HG02885 (cell line): ENCODE measurements at regions not wholly inside any gene's neighbourhood (a gene's known extent, or its start where the extent isn't known, plus 50 kb on each side); places are given as distances from the start of the nearest gene placed in this dataset.
"Not testable (repeated sequence)": the region's sequence is repeated elsewhere in the genome, so short reads cannot be mapped to it uniquely, and the experiment has no call there.

Experiments used
- ATAC-seq: cut with Tn5 transposase; IDR thresholded peaks from one replicate; pipeline ENCODE4 v1.9.1; 2021; ENCODE audit warnings: mild to moderate bottlenecking; ENCODE audit not compliant: unreplicated experiment, poor library complexity

DNA sequence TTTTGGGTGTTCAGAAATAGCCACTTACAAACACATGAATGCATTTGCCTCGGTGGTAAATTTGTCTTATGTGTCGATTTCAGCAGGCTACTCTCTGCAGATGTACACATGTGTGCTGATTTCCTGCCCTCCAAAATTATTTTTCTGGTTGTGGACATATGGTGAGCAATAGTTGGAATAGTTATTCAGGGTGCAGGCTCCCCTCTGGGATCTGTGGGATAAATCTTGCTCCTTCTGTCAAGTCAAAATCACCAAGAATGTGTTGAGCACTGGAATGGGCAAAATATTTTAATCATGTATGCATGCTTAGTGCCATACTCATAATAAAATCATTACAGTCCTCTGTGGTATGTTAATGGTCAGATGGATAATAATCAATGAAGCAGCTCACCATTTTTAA lies 684.5 kb downstream of the BCL11A start:
- no peak for ATAC-seq

- no peak for ATAC-seq
These were observed 687.0 kb downstream of the BCL11A start for GRCh38 chr2:59866436-59866835.

GRCh38 chr2:59858540-59858939 lies 694.9 kb downstream of the BCL11A start:
- ATAC-seq, result no peak

- no peak for ATAC-seq
These were observed 696.3 kb downstream of the BCL11A start for GRCh38 chr2:59857109-59857508.

DNA sequence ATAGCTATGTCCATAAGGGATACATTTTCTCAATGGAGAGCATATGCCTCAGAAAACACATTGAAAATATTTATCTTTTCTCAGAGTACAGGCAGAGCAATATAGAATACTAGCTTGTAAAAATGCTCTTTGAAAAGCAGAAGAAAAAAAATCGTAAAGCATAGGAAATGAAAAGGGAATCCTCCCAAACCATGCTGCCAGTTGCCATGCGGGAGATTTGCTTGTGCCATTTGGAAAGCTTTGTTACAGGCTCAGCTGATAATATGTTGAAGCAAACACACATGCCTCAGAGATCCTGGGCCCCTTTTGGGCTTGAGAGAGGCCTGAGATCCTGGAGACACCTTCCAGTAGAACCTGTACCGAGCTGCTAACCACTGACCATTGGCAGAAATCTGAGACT lies 697.1 kb downstream of the BCL11A start:
- ATAC-seq, result no peak

DNA sequence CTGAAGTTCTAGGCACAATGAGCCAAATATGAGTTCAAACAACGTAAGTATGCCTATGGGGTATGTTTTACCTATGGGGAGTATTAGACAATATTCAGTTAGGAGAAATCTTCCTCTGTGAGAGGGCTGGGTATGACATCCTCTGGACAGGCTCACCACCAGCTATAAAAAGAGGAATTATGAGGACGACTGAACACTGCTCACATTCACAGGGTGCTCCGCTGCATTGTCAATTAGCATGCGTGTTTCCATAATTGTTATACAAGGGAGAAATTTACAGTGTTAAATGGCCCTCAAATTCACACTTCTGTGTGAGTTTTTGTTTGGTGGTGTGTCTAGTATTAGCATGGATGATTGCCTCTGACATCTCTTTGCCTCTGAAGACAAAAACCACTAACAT lies 700.4 kb downstream of the BCL11A start:
- no peak for ATAC-seq

GRCh38 chr2:59851836-59852475 lies 701.5 kb downstream of the BCL11A start:
- ATAC-seq, result no peak

DNA sequence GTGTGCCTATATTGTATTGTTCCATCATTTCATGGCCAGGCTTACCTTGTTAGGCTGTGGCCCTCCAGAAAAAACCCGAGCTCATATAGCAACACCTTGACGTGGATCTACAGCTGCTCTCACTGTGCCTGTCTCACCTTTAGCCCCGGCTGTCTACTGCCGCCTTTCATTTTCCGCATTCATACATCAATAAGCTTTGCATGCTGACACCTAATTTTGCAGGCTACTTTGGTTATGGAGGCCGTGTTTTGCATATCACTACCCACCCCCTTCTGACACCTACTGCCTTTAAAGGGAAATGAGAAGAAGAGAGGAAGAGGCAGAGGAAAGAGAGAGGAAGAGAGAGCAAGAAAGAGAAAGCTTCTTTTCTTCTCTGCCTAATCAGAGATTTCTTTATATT lies 702.9 kb downstream of the BCL11A start:
- ATAC-seq, result no peak

- no peak for ATAC-seq
These were observed 719.5 kb downstream of the BCL11A start for GRCh38 chr2:59833941-59834340.

GRCh38 chr2:59830601-59831000 lies 722.9 kb downstream of the BCL11A start:
- ATAC-seq, result no peak

- no peak for ATAC-seq
These were observed 725.8 kb downstream of the BCL11A start for GRCh38 chr2:59827677-59828076.

DNA sequence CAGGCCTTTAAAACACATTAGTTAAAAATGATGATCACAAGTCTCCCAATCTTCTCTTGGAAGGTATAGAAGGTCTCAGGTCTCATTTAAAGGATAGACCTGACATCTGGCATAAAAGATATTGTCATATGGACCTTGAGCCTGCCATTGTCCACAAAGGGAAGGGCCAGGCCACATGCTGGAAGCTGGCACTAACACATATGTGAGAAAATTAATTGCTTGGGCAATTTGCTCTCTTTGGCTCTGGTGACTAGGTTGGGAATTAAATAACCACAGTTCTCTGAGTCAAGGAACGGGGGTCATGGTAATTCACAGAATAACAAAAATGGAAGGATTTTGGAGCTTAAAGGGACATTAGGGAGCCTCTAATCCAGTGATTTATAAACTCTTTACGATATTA lies 727.3 kb downstream of the BCL11A start:
- ATAC-seq, result no peak

GRCh38 chr2:59824314-59824713 lies 729.1 kb downstream of the BCL11A start:
- no peak for ATAC-seq

- no peak for ATAC-seq
These were observed 737.4 kb downstream of the BCL11A start for GRCh38 chr2:59816075-59816474.

DNA sequence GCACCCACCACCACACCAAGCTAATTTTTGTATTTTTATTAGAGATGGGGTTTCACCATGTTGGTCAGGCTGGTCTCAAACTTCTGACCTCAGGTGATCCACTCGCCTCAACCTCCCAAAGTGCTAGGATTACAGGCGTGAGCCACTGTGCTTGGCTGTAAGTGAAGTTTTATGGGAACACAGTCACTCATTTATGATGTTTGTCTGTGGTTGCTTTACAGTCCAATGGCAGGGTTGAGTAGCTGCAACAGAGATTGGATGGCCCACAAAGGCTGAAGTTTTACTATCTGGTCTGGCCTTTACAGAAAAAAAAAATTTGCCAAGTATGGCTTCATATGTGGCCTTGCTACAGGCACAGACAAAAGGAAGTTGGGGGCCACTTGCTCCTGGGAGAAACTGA lies 743.2 kb downstream of the BCL11A start:
- ATAC-seq, result not testable (repeated sequence)

DNA sequence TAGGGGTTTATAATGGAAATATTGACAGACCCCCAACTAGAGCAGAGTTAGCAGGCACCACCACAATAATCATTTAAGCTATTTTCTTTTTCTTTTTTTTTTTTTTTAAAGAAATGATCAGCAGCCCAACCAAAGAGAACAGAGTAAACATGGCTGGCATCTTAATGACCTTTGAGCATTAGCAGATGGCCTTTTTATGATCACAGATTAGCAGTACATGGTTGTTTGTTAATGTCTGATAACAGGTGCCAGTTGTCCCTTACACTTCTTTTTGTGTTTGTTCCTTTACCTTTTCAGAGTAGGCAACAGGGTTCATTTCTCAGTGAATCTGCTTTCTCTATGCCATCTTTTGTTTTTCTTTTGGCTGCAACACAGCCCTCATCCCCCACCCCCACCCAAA lies 747.0 kb downstream of the BCL11A start:
- no peak for ATAC-seq

DNA sequence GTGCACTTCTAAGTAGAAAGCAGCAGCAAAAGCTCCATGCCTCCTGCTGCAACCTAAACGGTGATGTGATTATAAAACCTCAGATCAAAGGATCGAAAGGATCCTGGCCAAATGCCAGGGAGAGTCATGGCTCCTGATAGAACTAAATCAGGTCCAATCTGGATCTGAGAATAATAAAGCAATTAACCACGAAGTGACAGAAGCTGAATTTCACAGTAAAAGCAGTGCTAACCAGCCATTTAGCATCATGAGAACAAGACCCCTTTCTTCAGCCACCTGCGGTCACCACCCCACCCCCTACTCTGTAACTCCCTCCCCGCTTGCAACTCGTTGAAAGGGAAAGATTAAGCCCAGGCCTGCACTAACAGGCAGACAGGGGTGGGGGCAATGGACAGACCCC lies 748.7 kb downstream of the BCL11A start:
- ATAC-seq, result no peak

DNA sequence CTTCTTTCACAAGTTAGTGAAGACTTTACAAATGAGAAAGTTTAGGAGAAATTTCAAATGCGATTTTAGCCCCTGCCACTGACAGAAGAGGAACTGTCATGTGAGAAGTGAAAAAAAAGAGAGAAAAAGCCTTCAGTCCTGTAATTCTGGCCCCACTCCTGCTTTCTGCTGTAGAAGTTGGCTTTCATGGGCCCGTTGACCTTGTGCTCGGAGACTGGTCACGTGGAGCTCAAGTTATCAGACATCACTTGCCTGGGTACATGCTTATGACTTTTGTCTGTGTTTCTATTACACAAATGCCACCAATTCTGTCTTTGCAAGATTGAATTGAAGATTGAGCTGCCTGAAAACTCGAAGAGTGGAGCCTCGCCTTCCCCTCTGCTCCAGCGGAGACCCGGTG lies 749.9 kb downstream of the BCL11A start:
- ATAC-seq, result no peak

GRCh38 chr2:59798687-59799232 lies 754.7 kb downstream of the BCL11A start:
- no peak for ATAC-seq

DNA sequence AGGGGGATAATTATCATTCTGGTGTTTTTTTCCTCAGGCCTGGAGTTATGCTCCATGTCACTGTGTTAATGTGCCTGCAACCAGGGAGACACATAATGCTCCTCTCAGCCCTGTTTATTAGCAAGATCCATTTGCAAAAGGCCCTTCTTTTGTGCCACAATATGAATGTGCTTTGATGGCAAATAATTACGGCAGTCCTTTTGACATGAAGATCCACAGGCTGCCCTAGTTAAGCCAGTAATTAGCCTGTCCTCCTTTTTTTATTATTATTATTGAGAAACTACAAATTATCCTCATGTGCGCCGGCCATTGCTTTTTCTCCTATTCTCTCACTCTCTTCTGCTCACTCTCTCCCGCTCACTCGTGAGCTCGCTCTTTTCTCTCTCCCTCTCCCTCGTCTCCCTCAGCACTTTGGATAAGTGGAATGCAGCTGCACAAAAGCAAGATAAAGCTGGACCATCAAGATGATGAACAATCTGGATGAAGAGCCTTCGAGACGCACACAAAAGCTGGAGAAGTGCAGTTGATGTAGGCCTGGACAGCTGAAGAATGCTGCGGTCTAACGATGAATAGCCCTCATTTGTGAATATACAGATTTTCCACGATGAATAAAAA lies 762.3 kb downstream of the BCL11A start:
- no peak for ATAC-seq

- ATAC-seq, result no peak
These were observed 763.1 kb downstream of the BCL11A start for GRCh38 chr2:59790186-59791003.
